ENCODE measurements at regions not wholly inside any gene's neighbourhood (a gene's known extent, or its start where the extent isn't known, plus 50 kb on each side); places are given as distances from the start of the nearest gene placed in this dataset.

GRCh38 chr22:47748271-47748670 is 985.8 kb downstream of the TBC1D22A start:
- no peak for DNase-seq (ENCODE audit: low spot score)

- DNase-seq (ENCODE audit: low spot score), result no peak
Observed at GRCh38 chr22:47740109-47740805, 977.8 kb downstream of the TBC1D22A start.

GRCh38 chr22:47739291-47740015 is 977.0 kb downstream of the TBC1D22A start:
- no peak for DNase-seq (ENCODE audit: low spot score)

- no peak for DNase-seq (ENCODE audit: low spot score)
Observed at GRCh38 chr22:47738472-47739013, 976.1 kb downstream of the TBC1D22A start.

GRCh38 chr22:47736186-47737034 is 974.0 kb downstream of the TBC1D22A start:
- DNase-seq (ENCODE audit: low spot score), result no peak

- no peak for DNase-seq (ENCODE audit: low spot score)
Observed at GRCh38 chr22:47734511-47734910, 972.1 kb downstream of the TBC1D22A start.

GRCh38 chr22:47727641-47728040 is 965.2 kb downstream of the TBC1D22A start:
- no peak for DNase-seq (ENCODE audit: low spot score)

GRCh38 chr22:47724751-47725150 is 962.3 kb downstream of the TBC1D22A start:
- DNase-seq (ENCODE audit: low spot score), result no peak

- DNase-seq (ENCODE audit: low spot score), result no peak
Observed at GRCh38 chr22:47724030-47724429, 961.6 kb downstream of the TBC1D22A start.

GRCh38 chr22:47718337-47718736 is 955.9 kb downstream of the TBC1D22A start:
- DNase-seq (ENCODE audit: low spot score), result no peak

GRCh38 chr22:47716890-47717615 is 954.6 kb downstream of the TBC1D22A start:
- peak; percentile 39 for DNase-seq (ENCODE audit: low spot score)

- no peak for DNase-seq (ENCODE audit: low spot score)
Observed at GRCh38 chr22:47715866-47716578, 953.6 kb downstream of the TBC1D22A start.

- DNase-seq (ENCODE audit: low spot score), result no peak
Observed at GRCh38 chr22:47713941-47714340, 951.5 kb downstream of the TBC1D22A start.

- no peak for DNase-seq (ENCODE audit: low spot score)
Observed at GRCh38 chr22:47710135-47710534, 947.7 kb downstream of the TBC1D22A start.

GRCh38 chr22:47705350-47705749 is 942.9 kb downstream of the TBC1D22A start:
- no peak for DNase-seq (ENCODE audit: low spot score)

- no peak for DNase-seq (ENCODE audit: low spot score)
Observed at GRCh38 chr22:47698906-47699305, 936.5 kb downstream of the TBC1D22A start.

- DNase-seq (ENCODE audit: low spot score), result no peak
Observed at GRCh38 chr22:47697861-47698260, 935.4 kb downstream of the TBC1D22A start.

- no peak for DNase-seq (ENCODE audit: low spot score)
Observed at GRCh38 chr22:47696776-47697175, 934.3 kb downstream of the TBC1D22A start.

- DNase-seq (ENCODE audit: low spot score), result no peak
Observed at GRCh38 chr22:47695176-47695575, 932.7 kb downstream of the TBC1D22A start.

GRCh38 chr22:47694536-47695130 is 932.2 kb downstream of the TBC1D22A start:
- no peak for DNase-seq (ENCODE audit: low spot score)

Data from H4 (cell line).